Suprapubic skin (tissue), 4 donors: ENCODE measurements at regions not wholly inside any gene's neighbourhood (a gene's known extent, or its start where the extent isn't known, plus 50 kb on each side); places are given as distances from the start of the nearest gene placed in this dataset.

Source experiments
- EP300 ChIP-seq: sonication (generic); formaldehyde crosslinking; IDR thresholded peaks from one replicate; pipeline ENCODE4 v1.6.1; 2017; ENCODE audit warnings: antibody characterized with exemption
- POLR2A ChIP-seq, 2 donors: fragments of 450-650 bp; IDR thresholded peaks; one replicate each; pipeline ENCODE4 v1.6.1; 2017; ENCODE audit warnings: antibody characterized with exemption in 2 of 2, mild to moderate bottlenecking in 2 of 2, moderate library complexity in 2 of 2
- POLR2AphosphoS5 ChIP-seq, 3 donors: sonication (generic); formaldehyde crosslinking; IDR thresholded peaks; one replicate each; pipeline ENCODE4 v1.6.1; 2017; ENCODE audit warnings: antibody characterized with exemption in 3 of 3
- TF ChIP-seq, protein P1 (sequence below), 2 donors: fragments of 200-600 bp in 1 of 2; fragments of 450-650 bp in 1 of 2; sonication (generic) in 1 of 2; IDR thresholded peaks; one replicate each; pipeline ENCODE4 v1.5.1; 2016 to 2019; ENCODE audit warnings: antibody characterized with exemption in 2 of 2, mild to moderate bottlenecking in 1 of 2, moderate library complexity in 1 of 2

DNA sequence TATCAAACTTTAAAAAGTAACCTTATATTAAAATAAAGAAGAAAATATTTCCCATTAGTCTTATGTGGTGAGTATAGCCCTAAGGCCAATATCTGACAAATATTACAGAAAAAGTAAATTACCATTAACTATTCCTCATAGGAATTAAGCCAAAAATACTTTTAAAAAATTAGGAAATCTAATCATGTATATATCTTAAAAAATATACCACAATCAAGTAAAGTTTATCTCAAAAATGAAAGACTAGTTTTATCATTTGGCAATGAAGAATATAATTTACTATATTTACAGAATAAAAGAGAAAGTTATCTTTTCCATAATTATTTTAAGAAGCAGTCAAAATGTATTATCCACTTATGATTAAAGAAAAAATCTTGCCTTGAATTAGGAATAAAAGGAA, 458.8 kb upstream of the ZNF462 start:
- TF ChIP-seq, protein P1, sequence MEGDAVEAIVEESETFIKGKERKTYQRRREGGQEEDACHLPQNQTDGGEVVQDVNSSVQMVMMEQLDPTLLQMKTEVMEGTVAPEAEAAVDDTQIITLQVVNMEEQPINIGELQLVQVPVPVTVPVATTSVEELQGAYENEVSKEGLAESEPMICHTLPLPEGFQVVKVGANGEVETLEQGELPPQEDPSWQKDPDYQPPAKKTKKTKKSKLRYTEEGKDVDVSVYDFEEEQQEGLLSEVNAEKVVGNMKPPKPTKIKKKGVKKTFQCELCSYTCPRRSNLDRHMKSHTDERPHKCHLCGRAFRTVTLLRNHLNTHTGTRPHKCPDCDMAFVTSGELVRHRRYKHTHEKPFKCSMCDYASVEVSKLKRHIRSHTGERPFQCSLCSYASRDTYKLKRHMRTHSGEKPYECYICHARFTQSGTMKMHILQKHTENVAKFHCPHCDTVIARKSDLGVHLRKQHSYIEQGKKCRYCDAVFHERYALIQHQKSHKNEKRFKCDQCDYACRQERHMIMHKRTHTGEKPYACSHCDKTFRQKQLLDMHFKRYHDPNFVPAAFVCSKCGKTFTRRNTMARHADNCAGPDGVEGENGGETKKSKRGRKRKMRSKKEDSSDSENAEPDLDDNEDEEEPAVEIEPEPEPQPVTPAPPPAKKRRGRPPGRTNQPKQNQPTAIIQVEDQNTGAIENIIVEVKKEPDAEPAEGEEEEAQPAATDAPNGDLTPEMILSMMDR (IDR thresholded peaks at IDR 0.05): no peak
- no peak for TF ChIP-seq POLR2A (IDR thresholded peaks at IDR 0.05)
- no peak for TF ChIP-seq POLR2AphosphoS5 (IDR thresholded peaks at IDR 0.05)
- no peak for TF ChIP-seq EP300
